Choroid plexus epithelial cell (primary cell): ENCODE measurements at regions not wholly inside any gene's neighbourhood (a gene's known extent, or its start where the extent isn't known, plus 50 kb on each side); places are given as distances from the start of the nearest gene placed in this dataset.
A peak's percentile ranks its signal among the peaks of the same experiment; 100 is the strongest.

ENCODE experiments used
- DNase-seq: peaks from one replicate; pipeline ENCODE4 v3.0.0-alpha.2; 2010; ENCODE audit warnings: low read depth
- H3K4me3 ChIP-seq: 2 replicates; pipeline ENCODE4 v1.5.1; 2011; ENCODE audit warnings: low read depth, mild to moderate bottlenecking, control low read depth, low read length, moderate library complexity
- TF ChIP-seq, protein P1 (sequence below): conservative IDR thresholded peaks from 2 replicates; pipeline ENCODE4 v1.5.1; 2011; ENCODE audit warnings: low read depth, mild to moderate bottlenecking, control low read depth, inconsistent platforms, low read length, moderate library complexity

DNA sequence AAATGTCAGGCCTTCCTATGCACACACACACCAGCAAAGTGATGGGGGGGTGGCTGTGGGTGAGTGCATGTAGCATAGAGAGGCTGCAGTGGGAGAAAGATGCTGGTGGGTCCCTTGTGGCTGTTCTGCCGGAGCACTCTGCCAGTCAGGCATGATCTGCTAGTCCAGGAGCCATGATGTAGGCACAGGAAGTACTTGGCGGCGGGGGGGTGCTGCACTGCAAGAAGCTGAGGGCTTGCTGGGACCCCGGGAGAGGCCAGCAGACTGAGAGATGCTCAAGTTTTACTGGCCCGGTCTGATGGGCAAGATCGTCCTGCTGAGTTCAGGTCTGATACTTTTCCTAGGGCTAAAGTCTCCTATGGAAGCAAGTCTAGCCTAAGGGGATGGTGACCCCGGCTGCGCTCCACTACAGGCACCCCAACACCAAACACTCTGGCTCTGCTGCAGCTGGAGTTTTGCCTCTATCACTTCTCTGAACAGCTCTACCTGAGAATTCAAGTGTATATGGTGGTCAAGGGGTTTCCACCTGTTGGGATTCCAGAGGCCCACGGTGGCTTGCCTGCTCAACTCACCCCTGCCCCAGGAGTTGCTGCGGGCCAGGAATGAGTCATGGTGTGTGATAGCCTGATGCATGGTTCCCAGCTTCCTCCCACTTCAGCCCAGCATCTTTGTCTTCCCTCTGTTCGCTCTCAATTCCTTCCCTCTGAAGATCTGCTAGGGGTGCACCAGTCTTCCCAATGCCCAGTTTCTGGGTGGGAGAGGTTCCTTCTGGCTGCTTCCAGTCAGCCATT is 971.8 kb upstream of the ADGRB3 start:
- no peak overlapping the region for H3K4me3 ChIP-seq
- TF ChIP-seq, protein P1, sequence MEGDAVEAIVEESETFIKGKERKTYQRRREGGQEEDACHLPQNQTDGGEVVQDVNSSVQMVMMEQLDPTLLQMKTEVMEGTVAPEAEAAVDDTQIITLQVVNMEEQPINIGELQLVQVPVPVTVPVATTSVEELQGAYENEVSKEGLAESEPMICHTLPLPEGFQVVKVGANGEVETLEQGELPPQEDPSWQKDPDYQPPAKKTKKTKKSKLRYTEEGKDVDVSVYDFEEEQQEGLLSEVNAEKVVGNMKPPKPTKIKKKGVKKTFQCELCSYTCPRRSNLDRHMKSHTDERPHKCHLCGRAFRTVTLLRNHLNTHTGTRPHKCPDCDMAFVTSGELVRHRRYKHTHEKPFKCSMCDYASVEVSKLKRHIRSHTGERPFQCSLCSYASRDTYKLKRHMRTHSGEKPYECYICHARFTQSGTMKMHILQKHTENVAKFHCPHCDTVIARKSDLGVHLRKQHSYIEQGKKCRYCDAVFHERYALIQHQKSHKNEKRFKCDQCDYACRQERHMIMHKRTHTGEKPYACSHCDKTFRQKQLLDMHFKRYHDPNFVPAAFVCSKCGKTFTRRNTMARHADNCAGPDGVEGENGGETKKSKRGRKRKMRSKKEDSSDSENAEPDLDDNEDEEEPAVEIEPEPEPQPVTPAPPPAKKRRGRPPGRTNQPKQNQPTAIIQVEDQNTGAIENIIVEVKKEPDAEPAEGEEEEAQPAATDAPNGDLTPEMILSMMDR = no peak
- DNase-seq = no peak

DNA sequence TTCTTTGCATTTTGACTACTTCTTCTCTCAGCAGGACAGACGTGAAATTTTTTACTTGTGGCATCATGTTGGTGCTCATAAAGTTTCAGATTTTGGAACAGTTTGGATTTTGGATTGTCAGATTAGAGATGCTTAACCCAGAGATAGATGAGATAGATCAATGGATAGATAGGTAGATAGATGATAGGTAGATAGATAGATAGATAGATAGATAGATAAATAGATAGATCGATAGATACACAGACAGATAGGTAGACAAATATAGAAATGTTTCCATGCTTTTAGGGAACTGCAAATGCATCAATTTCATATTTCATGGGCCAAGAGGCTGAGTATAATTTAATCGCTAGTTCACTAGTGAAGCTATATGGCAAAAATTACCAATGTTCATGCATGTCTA is 981.5 kb upstream of the ADGRB3 start:
- TF ChIP-seq, protein P1 = no peak
- no peak overlapping the region for H3K4me3 ChIP-seq
- DNase-seq = no peak

DNA sequence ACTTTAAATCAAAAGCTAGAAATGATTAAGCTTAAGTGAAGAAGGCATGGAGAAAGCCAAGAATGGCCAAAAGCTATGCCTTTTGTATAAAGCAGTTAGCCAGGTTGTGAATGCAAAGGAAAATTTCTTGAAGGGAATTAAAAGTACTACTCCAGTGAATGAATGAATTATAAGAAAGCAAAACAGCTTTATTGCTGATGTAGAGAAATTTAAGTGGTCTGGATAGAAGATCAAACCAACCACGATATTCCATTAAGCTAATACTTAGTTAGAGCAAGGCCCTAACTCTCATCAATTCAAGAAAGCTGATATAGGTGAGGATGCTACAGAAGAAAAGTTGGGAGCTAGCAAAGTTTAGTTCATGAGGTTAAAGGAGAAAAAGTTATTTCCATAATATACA is 988.5 kb upstream of the ADGRB3 start:
- H3K4me3 ChIP-seq = no peak overlapping the region
- TF ChIP-seq, protein P1 = no peak
- no peak for DNase-seq

DNA sequence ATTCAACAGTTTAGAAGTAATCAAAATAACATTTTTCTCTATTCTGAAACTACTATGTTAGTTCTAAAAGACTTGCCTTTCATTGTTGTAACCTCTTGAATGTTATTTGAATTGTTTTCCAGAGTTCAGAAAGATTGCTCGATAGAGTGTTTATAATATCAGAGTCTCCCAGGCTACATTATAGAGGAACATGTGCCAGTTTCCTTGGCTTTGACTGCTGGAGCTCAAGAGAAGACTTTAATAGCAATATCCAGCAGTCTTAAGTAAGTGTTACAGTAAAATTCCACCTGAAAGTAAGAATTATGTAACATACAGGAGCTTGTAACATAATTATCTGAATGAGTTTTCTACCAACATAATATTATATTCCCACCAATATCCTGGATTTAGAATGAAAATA is 991.8 kb upstream of the ADGRB3 start:
- TF ChIP-seq, protein P1 = no peak
- no peak overlapping the region for H3K4me3 ChIP-seq
- no peak for DNase-seq

DNA sequence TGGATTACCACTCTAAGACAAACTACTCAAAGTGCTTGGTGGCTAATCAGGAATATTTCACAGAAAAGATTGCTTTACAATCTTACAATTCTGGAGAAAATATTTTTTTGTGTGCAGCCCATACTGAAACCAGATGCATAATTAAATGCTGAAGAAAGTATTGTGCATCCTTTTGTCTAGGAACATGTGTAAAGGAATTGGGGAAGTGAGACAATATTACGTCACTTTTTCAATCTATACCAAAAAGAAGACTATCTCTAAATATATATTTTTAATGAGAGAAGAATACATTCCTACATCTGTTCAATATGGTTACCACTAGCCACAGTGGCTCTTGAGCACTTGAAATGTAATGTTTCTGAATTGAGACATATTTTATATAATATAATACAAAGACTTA is 992.5 kb upstream of the ADGRB3 start:
- DNase-seq = no peak
- TF ChIP-seq, protein P1 = no peak
- no peak overlapping the region for H3K4me3 ChIP-seq

DNA sequence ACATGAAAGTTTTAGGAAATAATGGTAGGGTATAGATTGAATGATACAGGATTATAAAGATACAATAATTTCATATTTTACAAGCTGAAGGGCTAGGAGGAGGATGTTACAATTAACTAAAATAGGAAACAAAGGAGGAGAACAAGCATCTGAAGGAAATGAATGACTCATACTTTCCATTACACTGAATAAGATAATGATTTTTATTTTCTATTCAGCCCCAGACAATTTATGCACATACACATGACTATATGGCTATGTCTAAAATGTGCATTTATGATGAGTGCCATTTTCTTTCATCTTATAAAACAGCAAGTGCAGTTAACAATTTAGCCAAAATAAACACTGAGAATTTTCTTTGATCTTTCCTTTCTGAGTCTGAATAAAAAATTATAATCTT is 994.6 kb upstream of the ADGRB3 start:
- TF ChIP-seq, protein P1 = no peak
- H3K4me3 ChIP-seq = no peak overlapping the region
- DNase-seq = peak; percentile 72

DNA sequence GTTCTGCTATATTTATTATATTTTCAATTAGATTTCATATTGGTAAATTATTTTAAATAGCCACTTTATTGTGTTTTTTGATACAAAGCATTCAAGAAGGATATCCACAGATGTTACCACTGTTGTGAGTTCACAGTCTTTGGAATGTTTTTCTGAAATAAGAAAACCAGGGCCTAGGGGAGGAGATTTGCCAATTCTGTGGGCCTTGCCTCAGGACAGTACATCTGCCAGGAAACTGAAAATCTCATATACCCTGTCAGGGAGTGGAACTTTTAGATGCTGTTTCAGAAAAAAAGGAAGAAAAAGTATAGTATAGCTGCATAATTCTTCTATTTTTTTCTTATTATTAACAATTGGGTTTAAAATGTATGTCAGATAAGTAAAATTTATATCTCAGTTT is 995.9 kb upstream of the ADGRB3 start:
- no peak overlapping the region for H3K4me3 ChIP-seq
- TF ChIP-seq, protein P1 = no peak
- DNase-seq = peak; percentile 77
